Keratinocyte (primary cell): ENCODE measurements at regions not wholly inside any gene's neighbourhood (a gene's known extent, or its start where the extent isn't known, plus 50 kb on each side); places are given as distances from the start of the nearest gene placed in this dataset.
"Not testable (repeated sequence)": the region's sequence is repeated elsewhere in the genome, so short reads cannot be mapped to it uniquely, and the experiment has no call there.

Experiments
- CTCF ChIP-seq, 3 experiments: IDR thresholded peaks in 1 of 3; conservative IDR thresholded peaks in 1 of 3; optimal IDR thresholded peaks in 1 of 3; 2 replicates in 2 of 3; 3 replicates in 1 of 3; pipeline versions ENCODE3 to v1.5.1; 2011; ENCODE audit warnings: low read length in 3 of 3, mild to moderate bottlenecking in 3 of 3, moderate library complexity in 2 of 3, control low read depth in 1 of 3, inconsistent platforms in 1 of 3; ENCODE audit not compliant: insufficient read depth in 2 of 3; ENCODE audit errors: extremely low read depth in 1 of 3
- EZH2 ChIP-seq: IDR thresholded peaks from one replicate; pipeline ENCODE4 v1.6.1; 2012; ENCODE audit warnings: inconsistent platforms, mild to moderate bottlenecking, low read length, moderate library complexity

DNA sequence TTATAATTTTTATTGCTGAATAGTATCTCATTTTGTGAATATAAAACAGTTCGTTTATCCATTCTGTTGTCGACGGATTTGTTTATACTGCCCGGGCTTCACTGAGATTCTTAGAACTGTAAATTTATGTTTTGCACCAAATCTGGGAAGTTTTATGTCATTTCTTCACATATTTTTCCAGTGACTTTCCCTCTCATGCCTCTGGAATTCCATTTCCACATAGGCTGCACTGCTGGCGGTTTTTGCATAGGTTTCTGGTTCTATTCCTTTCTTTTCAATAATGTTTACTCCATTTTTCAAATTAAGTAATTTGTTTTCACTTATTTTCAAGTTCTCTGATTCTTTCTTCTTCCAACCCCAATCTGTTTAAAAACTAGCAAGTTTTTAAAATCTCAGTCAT lies 130.1 kb downstream of the NPIPB11 start:
- not testable (repeated sequence) for TF ChIP-seq EZH2; CTCF (optimal IDR thresholded peaks at IDR 0.05 in 1 of 3, IDR thresholded peaks at IDR 0.05 in 1 of 3, conservative IDR thresholded peaks at IDR 0.05 in 1 of 3; ENCODE audit: extremely low read depth in 1 of 3, insufficient read depth in 2 of 3, low read length in 3 of 3)
